ENCODE measurements at regions not wholly inside any gene's neighbourhood (a gene's known extent, or its start where the extent isn't known, plus 50 kb on each side); places are given as distances from the start of the nearest gene placed in this dataset.

- TF ChIP-seq CTCF (IDR thresholded peaks at IDR 0.05) (no peak), POLR2AphosphoS5 (IDR thresholded peaks at IDR 0.05) (no peak)
These were observed 285.7 kb upstream of the CTNNB1 start for GRCh38 chr3:40913641-40914040.

All from breast epithelium (tissue), 3 donors.